ENCODE measurements at regions not wholly inside any gene's neighbourhood (a gene's known extent, or its start where the extent isn't known, plus 50 kb on each side); places are given as distances from the start of the nearest gene placed in this dataset.

- Histone ChIP-seq H3K27ac (ENCODE audit: low read depth, low read length) (no peak overlapping the region), H3K9ac (ENCODE audit: low read length) (no peak overlapping the region), H3K4me3 (ENCODE audit: low read length) (no peak overlapping the region), H3K36me3 (ENCODE audit: control insufficient read depth, insufficient read depth, low read length) (no peaks in the 10 kb centered on the region), H3K4me1 (ENCODE audit: control insufficient read depth, insufficient read depth, low read length) (no peaks in the 10 kb centered on the region), H3K27me3 (ENCODE audit: control insufficient read depth, insufficient read depth, low read length) (no peaks in the 10 kb centered on the region)
Measured at GRCh38 chr6:165972139-165972802, 195.4 kb downstream of the TBXT start.

- Histone ChIP-seq H3K4me3 (ENCODE audit: low read length) (no peak overlapping the region), H3K9ac (ENCODE audit: low read length) (no peak overlapping the region), H3K36me3 (ENCODE audit: control insufficient read depth, insufficient read depth, low read length) (no peaks in the 10 kb centered on the region), H3K27me3 (ENCODE audit: control insufficient read depth, insufficient read depth, low read length) (no peaks in the 10 kb centered on the region), H3K27ac (ENCODE audit: low read depth, low read length) (no peak overlapping the region), H3K4me1 (ENCODE audit: control insufficient read depth, insufficient read depth, low read length) (no peaks in the 10 kb centered on the region)
Measured at GRCh38 chr6:165971202-165971601, 196.4 kb downstream of the TBXT start.

GRCh38 chr6:165970001-165970400, 197.7 kb downstream of the TBXT start:
- no peak overlapping the region for H3K27ac ChIP-seq (ENCODE audit: low read depth, low read length)
- no peaks in the 10 kb centered on the region for H3K36me3 ChIP-seq (ENCODE audit: control insufficient read depth, insufficient read depth, low read length)
- H3K4me1 ChIP-seq (ENCODE audit: control insufficient read depth, insufficient read depth, low read length), result no peaks in the 10 kb centered on the region
- H3K27me3 ChIP-seq (ENCODE audit: control insufficient read depth, insufficient read depth, low read length), result no peaks in the 10 kb centered on the region
- H3K4me3 ChIP-seq (ENCODE audit: low read length), result no peak overlapping the region
- no peak overlapping the region for H3K9ac ChIP-seq (ENCODE audit: low read length)

GRCh38 chr6:165969184-165969583, 198.5 kb downstream of the TBXT start:
- H3K4me3 ChIP-seq (ENCODE audit: low read length), result no peak overlapping the region
- H3K9ac ChIP-seq (ENCODE audit: low read length), result no peak overlapping the region
- no peaks in the 10 kb centered on the region for H3K36me3 ChIP-seq (ENCODE audit: control insufficient read depth, insufficient read depth, low read length)
- H3K4me1 ChIP-seq (ENCODE audit: control insufficient read depth, insufficient read depth, low read length), result no peaks in the 10 kb centered on the region
- H3K27me3 ChIP-seq (ENCODE audit: control insufficient read depth, insufficient read depth, low read length), result no peaks in the 10 kb centered on the region
- no peak overlapping the region for H3K27ac ChIP-seq (ENCODE audit: low read depth, low read length)

- Histone ChIP-seq H3K27me3 (ENCODE audit: control insufficient read depth, insufficient read depth, low read length) (no peaks in the 10 kb centered on the region), H3K36me3 (ENCODE audit: control insufficient read depth, insufficient read depth, low read length) (no peaks in the 10 kb centered on the region), H3K4me3 (ENCODE audit: low read length) (no peak overlapping the region), H3K4me1 (ENCODE audit: control insufficient read depth, insufficient read depth, low read length) (no peaks in the 10 kb centered on the region), H3K9ac (ENCODE audit: low read length) (no peak overlapping the region), H3K27ac (ENCODE audit: low read depth, low read length) (no peak overlapping the region)
Measured at GRCh38 chr6:165968408-165968807, 199.2 kb downstream of the TBXT start.

GRCh38 chr6:165967810-165968407, 199.7 kb downstream of the TBXT start:
- Histone ChIP-seq H3K36me3 (ENCODE audit: control insufficient read depth, insufficient read depth, low read length) (no peaks in the 10 kb centered on the region), H3K27ac (ENCODE audit: low read depth, low read length) (no peak overlapping the region), H3K27me3 (ENCODE audit: control insufficient read depth, insufficient read depth, low read length) (no peaks in the 10 kb centered on the region), H3K9ac (ENCODE audit: low read length) (no peak overlapping the region), H3K4me3 (ENCODE audit: low read length) (no peak overlapping the region), H3K4me1 (ENCODE audit: control insufficient read depth, insufficient read depth, low read length) (no peaks in the 10 kb centered on the region)

GRCh38 chr6:165963750-165964149, 203.9 kb downstream of the TBXT start:
- no peak overlapping the region for H3K27ac ChIP-seq (ENCODE audit: low read depth, low read length)
- no peak overlapping the region for H3K9ac ChIP-seq (ENCODE audit: low read length)
- no peaks in the 10 kb centered on the region for H3K27me3 ChIP-seq (ENCODE audit: control insufficient read depth, insufficient read depth, low read length)
- no peaks in the 10 kb centered on the region for H3K36me3 ChIP-seq (ENCODE audit: control insufficient read depth, insufficient read depth, low read length)
- no peak overlapping the region for H3K4me3 ChIP-seq (ENCODE audit: low read length)
- H3K4me1 ChIP-seq (ENCODE audit: control insufficient read depth, insufficient read depth, low read length), result no peaks in the 10 kb centered on the region

- Histone ChIP-seq H3K36me3 (ENCODE audit: control insufficient read depth, insufficient read depth, low read length) (no peaks in the 10 kb centered on the region), H3K27ac (ENCODE audit: low read depth, low read length) (no peak overlapping the region), H3K4me1 (ENCODE audit: control insufficient read depth, insufficient read depth, low read length) (no peaks in the 10 kb centered on the region), H3K27me3 (ENCODE audit: control insufficient read depth, insufficient read depth, low read length) (no peaks in the 10 kb centered on the region), H3K9ac (ENCODE audit: low read length) (no peak overlapping the region), H3K4me3 (ENCODE audit: low read length) (no peak overlapping the region)
Measured at GRCh38 chr6:165962366-165962765, 205.3 kb downstream of the TBXT start.

GRCh38 chr6:165961233-165961632, 206.4 kb downstream of the TBXT start:
- Histone ChIP-seq H3K27me3 (ENCODE audit: control insufficient read depth, insufficient read depth, low read length) (no peaks in the 10 kb centered on the region), H3K9ac (ENCODE audit: low read length) (no peak overlapping the region), H3K4me1 (ENCODE audit: control insufficient read depth, insufficient read depth, low read length) (no peaks in the 10 kb centered on the region), H3K4me3 (ENCODE audit: low read length) (no peak overlapping the region), H3K27ac (ENCODE audit: low read depth, low read length) (no peak overlapping the region), H3K36me3 (ENCODE audit: control insufficient read depth, insufficient read depth, low read length) (no peaks in the 10 kb centered on the region)

GRCh38 chr6:165960695-165961094, 207.0 kb downstream of the TBXT start:
- Histone ChIP-seq H3K4me3 (ENCODE audit: low read length) (no peak overlapping the region), H3K27me3 (ENCODE audit: control insufficient read depth, insufficient read depth, low read length) (no peaks in the 10 kb centered on the region)

GRCh38 chr6:165959627-165960026, 208.0 kb downstream of the TBXT start:
- Histone ChIP-seq H3K4me1 (ENCODE audit: control insufficient read depth, insufficient read depth, low read length) (no peaks in the 10 kb centered on the region), H3K4me3 (ENCODE audit: low read length) (no peak overlapping the region), H3K9ac (ENCODE audit: low read length) (no peak overlapping the region), H3K27ac (ENCODE audit: low read depth, low read length) (no peak overlapping the region), H3K27me3 (ENCODE audit: control insufficient read depth, insufficient read depth, low read length) (no peaks in the 10 kb centered on the region), H3K36me3 (ENCODE audit: control insufficient read depth, insufficient read depth, low read length) (no peaks in the 10 kb centered on the region)

More at GRCh38 chr6:165960695-165961094, 207.0 kb downstream of the TBXT start:
- H3K9ac ChIP-seq (ENCODE audit: low read length), result no peak overlapping the region
- H3K36me3 ChIP-seq (ENCODE audit: control insufficient read depth, insufficient read depth, low read length), result no peaks in the 10 kb centered on the region
- H3K4me1 ChIP-seq (ENCODE audit: control insufficient read depth, insufficient read depth, low read length), result no peaks in the 10 kb centered on the region
- H3K27ac ChIP-seq (ENCODE audit: low read depth, low read length), result no peak overlapping the region

GRCh38 chr6:165956874-165957273, 210.8 kb downstream of the TBXT start:
- H3K4me3 ChIP-seq (ENCODE audit: low read length), result no peak overlapping the region
- H3K9ac ChIP-seq (ENCODE audit: low read length), result no peak overlapping the region
- no peak overlapping the region for H3K27ac ChIP-seq (ENCODE audit: low read depth, low read length)
- H3K4me1 ChIP-seq (ENCODE audit: control insufficient read depth, insufficient read depth, low read length), result no peaks in the 10 kb centered on the region
- no peaks in the 10 kb centered on the region for H3K36me3 ChIP-seq (ENCODE audit: control insufficient read depth, insufficient read depth, low read length)
- H3K27me3 ChIP-seq (ENCODE audit: control insufficient read depth, insufficient read depth, low read length), result no peaks in the 10 kb centered on the region

GRCh38 chr6:165952514-165952913, 215.1 kb downstream of the TBXT start:
- H3K4me1 ChIP-seq (ENCODE audit: control insufficient read depth, insufficient read depth, low read length), result no peaks in the 10 kb centered on the region
- no peaks in the 10 kb centered on the region for H3K27me3 ChIP-seq (ENCODE audit: control insufficient read depth, insufficient read depth, low read length)
- H3K9ac ChIP-seq (ENCODE audit: low read length), result no peak overlapping the region
- H3K27ac ChIP-seq (ENCODE audit: low read depth, low read length), result no peak overlapping the region
- no peak overlapping the region for H3K4me3 ChIP-seq (ENCODE audit: low read length)
- no peaks in the 10 kb centered on the region for H3K36me3 ChIP-seq (ENCODE audit: control insufficient read depth, insufficient read depth, low read length)
